GM12878 (cell line): ENCODE measurements at regions not wholly inside any gene's neighbourhood (a gene's known extent, or its start where the extent isn't known, plus 50 kb on each side); places are given as distances from the start of the nearest gene placed in this dataset.

Experiments
- ATAC-seq: fragments of 200-7000 bp; cut with Tn5 transposase; 3 replicates; pipeline ENCODE4 v1.9.1; 2020; ENCODE audit warnings: mild to moderate bottlenecking, moderate library complexity
- BruUV-seq: library from RNA; stranded (reverse); fragments of 400-500 nt; replicated peaks from 2 replicates; lab custom pipeline; 2021; lab: Mats Ljungman, UMichigan
- CTCF ChIA-PET: fragments of 300-600 bp; sonication (Branson Sonifier 250); formaldehyde crosslinking; extraction: SDS; loops from one replicate; lab custom pipeline; 2021; ENCODE audit warnings: inconsistent platforms; lab: Yijun Ruan, JAX
- POLR2A ChIA-PET: fragments of 350-600 bp; formaldehyde crosslinking; extraction: SDS; loops from one replicate; lab custom pipeline; 2021; ENCODE audit warnings: inconsistent platforms; lab: Charles Lee
- RAD21 ChIA-PET: fragments of 300-600 bp; sonication (Branson Sonifier 250); formaldehyde crosslinking; loops from one replicate; lab custom pipeline; 2023; ENCODE audit warnings: antibody characterized with exemption; ENCODE audit not compliant: unreplicated experiment; lab: Charles Lee
- SMC1A ChIA-PET: fragments of 300-600 bp; sonication (Branson Sonifier 250); formaldehyde crosslinking; loops from one replicate; lab custom pipeline; 2023; ENCODE audit not compliant: unreplicated experiment, uncharacterized antibody; lab: Charles Lee
- DNase-seq: peaks from one replicate; pipeline ENCODE4 v3.0.0-alpha.2; 2011; ENCODE audit warnings: low read depth, low spot score
- FAIRE-seq: peaks from 3 replicates; lab custom pipeline; 2011; peaks lifted over from hg19 to GRCh38; lab: Jason Lieb, UNC
- H2AFZ ChIP-seq: 2 replicates; pipeline ENCODE4 v1.6.0; 2011; ENCODE audit warnings: low read depth, low read length, control low read depth; ENCODE audit not compliant: control insufficient read depth
- H3K27ac ChIP-seq: 2 replicates; pipeline ENCODE4 v1.5.1; 2011; ENCODE audit warnings: control low read depth; ENCODE audit not compliant: control insufficient read depth, insufficient read depth
- H3K27me3 ChIP-seq, 2 experiments: replicated peaks in 1 of 2; 2 replicates each; pipeline versions ENCODE4 v1.6.0 to v1.6.1; 2011; ENCODE audit warnings: low read length in 1 of 2; ENCODE audit not compliant: control insufficient read depth in 2 of 2, insufficient read depth in 2 of 2
- H3K36me3 ChIP-seq, 2 experiments: 2 replicates each; pipeline ENCODE4 v1.5.1; 2011; ENCODE audit warnings: low read length in 1 of 2; ENCODE audit not compliant: control insufficient read depth in 2 of 2, insufficient read depth in 2 of 2
- H3K4me1 ChIP-seq: 2 replicates; pipeline ENCODE4 v1.6.1; 2011; ENCODE audit warnings: mild to moderate bottlenecking, low read length, moderate library complexity, mixed read lengths; ENCODE audit not compliant: control insufficient read depth, insufficient read depth
- H3K4me2 ChIP-seq: 2 replicates; pipeline ENCODE4 v1.6.0; 2011; ENCODE audit warnings: control low read depth; ENCODE audit not compliant: control insufficient read depth, insufficient read depth
- H3K4me3 ChIP-seq: fragments of 200-600 bp; sonication (generic); 2 replicates; pipeline ENCODE4 v1.5.1; 2016
- H3K79me2 ChIP-seq: 2 replicates; pipeline ENCODE4 v1.6.0; 2011; ENCODE audit warnings: low read length; ENCODE audit not compliant: control insufficient read depth, insufficient read depth
- H3K9ac ChIP-seq: 2 replicates; pipeline ENCODE4 v1.8.0; 2011; ENCODE audit warnings: low read length, control low read depth, mixed read lengths; ENCODE audit not compliant: control insufficient read depth, insufficient read depth
- H3K9me3 ChIP-seq: replicated peaks from 3 replicates; pipeline ENCODE4 v1.5.1; 2011; ENCODE audit warnings: mild to moderate bottlenecking, low read length; ENCODE audit not compliant: control insufficient read depth, insufficient read depth
- H4K20me1 ChIP-seq: 2 replicates; pipeline ENCODE4 v1.6.0; 2011; ENCODE audit not compliant: control insufficient read depth, insufficient read depth
- BACH1 ChIP-seq: fragments of 450-650 bp; IDR thresholded peaks from 2 replicates; pipeline ENCODE4 v1.6.1; 2017; ENCODE audit warnings: mild to moderate bottlenecking, borderline replicate concordance
- BRCA1 ChIP-seq: IDR thresholded peaks from 2 replicates; pipeline ENCODE4 v1.6.1; 2011; ENCODE audit warnings: low read depth, low read length, improper control_type of control experiment
- CHD2 ChIP-seq: IDR thresholded peaks from 2 replicates; pipeline ENCODE4 v1.6.1; 2011; ENCODE audit warnings: low read depth, low read length, improper control_type of control experiment, borderline replicate concordance
- CREB1 ChIP-seq: IDR thresholded peaks from 2 replicates; pipeline ENCODE4 v1.6.1; 2012; ENCODE audit warnings: low read depth, mild to moderate bottlenecking, inconsistent platforms
- EGR1 ChIP-seq, 2 experiments: IDR thresholded peaks; 1 replicate in 1 of 2; 2 replicates in 1 of 2; pipeline ENCODE4 v1.6.1; 2011 to 2012; ENCODE audit warnings: low read depth in 2 of 2, low read length in 2 of 2, borderline replicate concordance in 1 of 2, mild to moderate bottlenecking in 1 of 2, moderate library complexity in 1 of 2
- GABPA ChIP-seq: IDR thresholded peaks from 2 replicates; pipeline ENCODE4 v1.6.1; 2014; ENCODE audit warnings: antibody characterized with exemption, low read depth, mild to moderate bottlenecking, inconsistent platforms
- JUNB ChIP-seq: IDR thresholded peaks from 2 replicates; pipeline ENCODE4 v1.6.1; 2016; ENCODE audit warnings: antibody characterized with exemption, mild to moderate bottlenecking
- NFYB ChIP-seq: IDR thresholded peaks from 2 replicates; pipeline ENCODE4 v1.6.1; 2011; ENCODE audit warnings: low read depth, mild to moderate bottlenecking, low read length, improper control_type of control experiment, moderate library complexity; ENCODE audit not compliant: insufficient read depth
- SIN3A ChIP-seq: IDR thresholded peaks from 2 replicates; pipeline ENCODE4 v1.6.1; 2012; ENCODE audit warnings: low read depth, low read length, improper control_type of control experiment
- ZNF384 ChIP-seq: IDR thresholded peaks from 2 replicates; pipeline ENCODE4 v1.6.1; 2012; ENCODE audit warnings: low read depth, mild to moderate bottlenecking, low read length, improper control_type of control experiment, borderline replicate concordance
- WGBS: methylation state at CpG from one replicate; pipeline ENCODE4 v1.1.6; 2016; ENCODE audit warnings: low lambda C conversion rate; ENCODE audit not compliant: insufficient replicate concordance, insufficient coverage; ENCODE audit errors: missing lambda C conversion rate; 5-methylcytosine and 5-hydroxymethylcytosine counted together
- in situ Hi-C: fragments of 300-500 bp; cut with MboI; formaldehyde crosslinking; loops from 9 replicates; pipeline ENCODE4 v1.14.3; 2018; ENCODE audit warnings: mixed read lengths
- intact Hi-C: fragments of 100-400 bp; cut with micrococcal nuclease; formaldehyde crosslinking; loops from one replicate; pipeline ENCODE4 v1.14.2; 2022; ENCODE audit not compliant: unreplicated experiment
- TF ChIP-seq, protein P1 (sequence below): IDR thresholded peaks from 2 replicates; pipeline ENCODE4 v1.6.1; 2012; ENCODE audit warnings: mild to moderate bottlenecking, low read depth, low read length
- TF ChIP-seq, protein P2 (sequence below): fragments of 450-650 bp; IDR thresholded peaks from 2 replicates; pipeline ENCODE4 v1.6.1; 2017; ENCODE audit warnings: mild to moderate bottlenecking

GRCh38 chr11:95521862-95522261 lies 267.7 kb downstream of the FAM76B start:
- in situ Hi-C loops, result no loop called here
- Histone ChIP-seq H3K4me1 (no peaks in the 10 kb centered on the region), H3K4me2 (no peak overlapping the region), H2AFZ (no peak overlapping the region), H3K4me3 (no peak overlapping the region), H3K9me3 (no peaks in the 10 kb centered on the region), H3K27me3 (no peaks in the 10 kb centered on the region), H3K36me3 (no peaks in the 10 kb centered on the region), H3K9ac (no peak overlapping the region), H4K20me1 (no peaks in the 10 kb centered on the region), H3K79me2 (no peaks in the 10 kb centered on the region), H3K27ac (no peak overlapping the region)
- no peak for TF ChIP-seq BRCA1
- TF ChIP-seq, protein P1, sequence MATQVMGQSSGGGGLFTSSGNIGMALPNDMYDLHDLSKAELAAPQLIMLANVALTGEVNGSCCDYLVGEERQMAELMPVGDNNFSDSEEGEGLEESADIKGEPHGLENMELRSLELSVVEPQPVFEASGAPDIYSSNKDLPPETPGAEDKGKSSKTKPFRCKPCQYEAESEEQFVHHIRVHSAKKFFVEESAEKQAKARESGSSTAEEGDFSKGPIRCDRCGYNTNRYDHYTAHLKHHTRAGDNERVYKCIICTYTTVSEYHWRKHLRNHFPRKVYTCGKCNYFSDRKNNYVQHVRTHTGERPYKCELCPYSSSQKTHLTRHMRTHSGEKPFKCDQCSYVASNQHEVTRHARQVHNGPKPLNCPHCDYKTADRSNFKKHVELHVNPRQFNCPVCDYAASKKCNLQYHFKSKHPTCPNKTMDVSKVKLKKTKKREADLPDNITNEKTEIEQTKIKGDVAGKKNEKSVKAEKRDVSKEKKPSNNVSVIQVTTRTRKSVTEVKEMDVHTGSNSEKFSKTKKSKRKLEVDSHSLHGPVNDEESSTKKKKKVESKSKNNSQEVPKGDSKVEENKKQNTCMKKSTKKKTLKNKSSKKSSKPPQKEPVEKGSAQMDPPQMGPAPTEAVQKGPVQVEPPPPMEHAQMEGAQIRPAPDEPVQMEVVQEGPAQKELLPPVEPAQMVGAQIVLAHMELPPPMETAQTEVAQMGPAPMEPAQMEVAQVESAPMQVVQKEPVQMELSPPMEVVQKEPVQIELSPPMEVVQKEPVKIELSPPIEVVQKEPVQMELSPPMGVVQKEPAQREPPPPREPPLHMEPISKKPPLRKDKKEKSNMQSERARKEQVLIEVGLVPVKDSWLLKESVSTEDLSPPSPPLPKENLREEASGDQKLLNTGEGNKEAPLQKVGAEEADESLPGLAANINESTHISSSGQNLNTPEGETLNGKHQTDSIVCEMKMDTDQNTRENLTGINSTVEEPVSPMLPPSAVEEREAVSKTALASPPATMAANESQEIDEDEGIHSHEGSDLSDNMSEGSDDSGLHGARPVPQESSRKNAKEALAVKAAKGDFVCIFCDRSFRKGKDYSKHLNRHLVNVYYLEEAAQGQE, result no peak
- no peak for TF ChIP-seq CHD2
- no peak for TF ChIP-seq BACH1
- ChIA-PET SMC1A (no interaction called here), POLR2A (no interaction called here), CTCF (interaction anchor here (1.4 kb wide), 1 partner anchor 14 kb away, joined by 3 read pairs; no protein-coding TSS in a partner anchor), RAD21 (no interaction called here)
- FAIRE-seq (no peak), DNase-seq (no peak), ATAC-seq (no peak)
- intact Hi-C loops, result no loop called here
- BruUV-seq, result no TSS peak
- WGBS, result 47% methylated on average over 5 of the region's 5 CpGs

GRCh38 chr11:95521133-95521542 lies 268.4 kb downstream of the FAM76B start:
- TF ChIP-seq CREB1 (no peak), GABPA (no peak), SIN3A (no peak), ZNF384 (no peak), JUNB (no peak), EGR1 (IDR thresholded peaks at IDR 0.05; ENCODE audit: borderline replicate concordance in 1 of 2, low read depth in 2 of 2, low read length in 2 of 2) (no peak), NFYB (no peak)
- TF ChIP-seq, protein P2, sequence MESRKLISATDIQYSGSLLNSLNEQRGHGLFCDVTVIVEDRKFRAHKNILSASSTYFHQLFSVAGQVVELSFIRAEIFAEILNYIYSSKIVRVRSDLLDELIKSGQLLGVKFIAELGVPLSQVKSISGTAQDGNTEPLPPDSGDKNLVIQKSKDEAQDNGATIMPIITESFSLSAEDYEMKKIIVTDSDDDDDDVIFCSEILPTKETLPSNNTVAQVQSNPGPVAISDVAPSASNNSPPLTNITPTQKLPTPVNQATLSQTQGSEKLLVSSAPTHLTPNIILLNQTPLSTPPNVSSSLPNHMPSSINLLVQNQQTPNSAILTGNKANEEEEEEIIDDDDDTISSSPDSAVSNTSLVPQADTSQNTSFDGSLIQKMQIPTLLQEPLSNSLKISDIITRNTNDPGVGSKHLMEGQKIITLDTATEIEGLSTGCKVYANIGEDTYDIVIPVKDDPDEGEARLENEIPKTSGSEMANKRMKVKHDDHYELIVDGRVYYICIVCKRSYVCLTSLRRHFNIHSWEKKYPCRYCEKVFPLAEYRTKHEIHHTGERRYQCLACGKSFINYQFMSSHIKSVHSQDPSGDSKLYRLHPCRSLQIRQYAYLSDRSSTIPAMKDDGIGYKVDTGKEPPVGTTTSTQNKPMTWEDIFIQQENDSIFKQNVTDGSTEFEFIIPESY, result no peak
- TF ChIP-seq, all 136 proteins: peak for 0
- Histone ChIP-seq H4K20me1 (no peaks in the 10 kb centered on the region), H3K9ac (no peak overlapping the region), H3K9me3 (no peaks in the 10 kb centered on the region), H3K4me2 (no peak overlapping the region), H3K27ac (no peak overlapping the region), H3K27me3 (no peaks in the 10 kb centered on the region; a peak in 1 of 4 replicates), H3K79me2 (no peaks in the 10 kb centered on the region), H3K36me3 (no peaks in the 10 kb centered on the region), H3K4me3 (no peak overlapping the region), H2AFZ (no peak overlapping the region), H3K4me1 (no peaks in the 10 kb centered on the region)
- 27% methylated on average over 4 of the region's 4 CpGs for WGBS
- DNase-seq (no peak), ATAC-seq (no peak), FAIRE-seq (no peak)
- BruUV-seq, result no TSS peak
- ChIA-PET CTCF (interaction anchor here (1.4 kb wide), 1 partner anchor 15 kb away, joined by 3 read pairs; no protein-coding TSS in a partner anchor), POLR2A (no interaction called here), RAD21 (no interaction called here), SMC1A (no interaction called here)
- in situ Hi-C loops (no loop called here), intact Hi-C loops (no loop called here)
